ENCODE measurements at regions not wholly inside any gene's neighbourhood (a gene's known extent, or its start where the extent isn't known, plus 50 kb on each side); places are given as distances from the start of the nearest gene placed in this dataset.
"Not testable (repeated sequence)": the region's sequence is repeated elsewhere in the genome, so short reads cannot be mapped to it uniquely, and the experiment has no call there.

GRCh38 chr7:150046290-150047194 is 172.8 kb downstream of the ATP6V0E2 start:
- DNase-seq (ENCODE audit: low spot score): not testable (repeated sequence)

GRCh38 chr7:150047329-150047728 is 173.6 kb downstream of the ATP6V0E2 start:
- not testable (repeated sequence) for DNase-seq (ENCODE audit: low spot score)

GRCh38 chr7:150047772-150048171 is 174.0 kb downstream of the ATP6V0E2 start:
- not testable (repeated sequence) for DNase-seq (ENCODE audit: low spot score)

GRCh38 chr7:150048244-150049011 is 174.7 kb downstream of the ATP6V0E2 start:
- not testable (repeated sequence) for DNase-seq (ENCODE audit: low spot score)

- DNase-seq (ENCODE audit: low spot score): not testable (repeated sequence)
These were observed 175.4 kb downstream of the ATP6V0E2 start for GRCh38 chr7:150049012-150049655.

- DNase-seq (ENCODE audit: low spot score): not testable (repeated sequence)
These were observed 179.6 kb downstream of the ATP6V0E2 start for GRCh38 chr7:150053396-150053795.

- DNase-seq (ENCODE audit: low spot score): not testable (repeated sequence)
These were observed 180.5 kb downstream of the ATP6V0E2 start for GRCh38 chr7:150054242-150054641.

GRCh38 chr7:150060259-150061221 is 186.8 kb downstream of the ATP6V0E2 start:
- DNase-seq (ENCODE audit: low spot score): not testable (repeated sequence)

- DNase-seq (ENCODE audit: low spot score): not testable (repeated sequence)
These were observed 189.4 kb downstream of the ATP6V0E2 start for GRCh38 chr7:150063195-150063594.

- DNase-seq (ENCODE audit: low spot score): not testable (repeated sequence)
These were observed 196.0 kb downstream of the ATP6V0E2 start for GRCh38 chr7:150069555-150070313.

GRCh38 chr7:150077543-150077942 is 203.8 kb downstream of the ATP6V0E2 start:
- not testable (repeated sequence) for DNase-seq (ENCODE audit: low spot score)

- DNase-seq (ENCODE audit: low spot score): not testable (repeated sequence)
These were observed 208.1 kb downstream of the ATP6V0E2 start for GRCh38 chr7:150081865-150082264.

GRCh38 chr7:150084724-150085123 is 211.0 kb downstream of the ATP6V0E2 start:
- DNase-seq (ENCODE audit: low spot score): not testable (repeated sequence)

- not testable (repeated sequence) for DNase-seq (ENCODE audit: low spot score)
These were observed 213.7 kb downstream of the ATP6V0E2 start for GRCh38 chr7:150087478-150087877.

- DNase-seq (ENCODE audit: low spot score): not testable (repeated sequence)
These were observed 215.4 kb downstream of the ATP6V0E2 start for GRCh38 chr7:150089139-150089538.

GRCh38 chr7:150090776-150091175 is 217.0 kb downstream of the ATP6V0E2 start:
- not testable (repeated sequence) for DNase-seq (ENCODE audit: low spot score)

GRCh38 chr7:150093897-150094296 is 220.1 kb downstream of the ATP6V0E2 start:
- DNase-seq (ENCODE audit: low spot score): not testable (repeated sequence)

GRCh38 chr7:150096213-150096994 is 222.6 kb downstream of the ATP6V0E2 start:
- not testable (repeated sequence) for DNase-seq (ENCODE audit: low spot score)

- not testable (repeated sequence) for DNase-seq (ENCODE audit: low spot score)
These were observed 224.6 kb upstream of the LRRC61 start for GRCh38 chr7:150098592-150098991.
